ENCODE measurements at regions not wholly inside any gene's neighbourhood (a gene's known extent, or its start where the extent isn't known, plus 50 kb on each side); places are given as distances from the start of the nearest gene placed in this dataset.

DNA sequence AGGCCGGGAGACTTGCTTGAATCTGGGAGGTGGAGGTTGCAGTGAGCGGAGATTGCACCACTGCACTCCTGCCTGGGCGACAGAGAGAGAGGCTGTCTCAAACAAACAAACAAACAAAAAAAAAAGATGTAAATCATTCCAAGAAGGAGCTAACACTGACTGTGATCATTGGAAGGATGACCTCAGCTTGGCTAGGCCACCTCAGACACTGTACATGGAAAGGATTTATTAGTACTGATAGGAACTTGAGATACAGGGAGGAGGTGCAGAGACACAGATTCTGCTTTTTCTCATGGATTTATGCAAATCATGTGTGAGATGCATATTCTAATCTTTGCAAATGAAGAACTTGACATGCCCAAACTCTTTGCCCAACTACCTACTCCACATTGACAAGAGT, 293.6 kb downstream of the HIVEP2 start:
- TF ChIP-seq GABPB1 (CRISPR knock-in tag; IDR thresholded peaks at IDR 0.05) (no peak), NR3C1 (CRISPR knock-in tag; conservative IDR thresholded peaks at IDR 0.05; ENCODE audit: low read depth) (no peak), HMGA2 (CRISPR knock-in tag; IDR thresholded peaks at IDR 0.05) (no peak)
- TF ChIP-seq, protein P1, sequence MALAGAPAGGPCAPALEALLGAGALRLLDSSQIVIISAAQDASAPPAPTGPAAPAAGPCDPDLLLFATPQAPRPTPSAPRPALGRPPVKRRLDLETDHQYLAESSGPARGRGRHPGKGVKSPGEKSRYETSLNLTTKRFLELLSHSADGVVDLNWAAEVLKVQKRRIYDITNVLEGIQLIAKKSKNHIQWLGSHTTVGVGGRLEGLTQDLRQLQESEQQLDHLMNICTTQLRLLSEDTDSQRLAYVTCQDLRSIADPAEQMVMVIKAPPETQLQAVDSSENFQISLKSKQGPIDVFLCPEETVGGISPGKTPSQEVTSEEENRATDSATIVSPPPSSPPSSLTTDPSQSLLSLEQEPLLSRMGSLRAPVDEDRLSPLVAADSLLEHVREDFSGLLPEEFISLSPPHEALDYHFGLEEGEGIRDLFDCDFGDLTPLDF (CRISPR knock-in tag; IDR thresholded peaks at IDR 0.05): no peak
- TF ChIP-seq, protein P2, sequence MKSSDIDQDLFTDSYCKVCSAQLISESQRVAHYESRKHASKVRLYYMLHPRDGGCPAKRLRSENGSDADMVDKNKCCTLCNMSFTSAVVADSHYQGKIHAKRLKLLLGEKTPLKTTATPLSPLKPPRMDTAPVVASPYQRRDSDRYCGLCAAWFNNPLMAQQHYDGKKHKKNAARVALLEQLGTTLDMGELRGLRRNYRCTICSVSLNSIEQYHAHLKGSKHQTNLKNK (CRISPR knock-in tag; IDR thresholded peaks at IDR 0.05): no peak

Data from WTC11 (cell line).